ENCODE measurements at regions not wholly inside any gene's neighbourhood (a gene's known extent, or its start where the extent isn't known, plus 50 kb on each side); places are given as distances from the start of the nearest gene placed in this dataset.

DNA sequence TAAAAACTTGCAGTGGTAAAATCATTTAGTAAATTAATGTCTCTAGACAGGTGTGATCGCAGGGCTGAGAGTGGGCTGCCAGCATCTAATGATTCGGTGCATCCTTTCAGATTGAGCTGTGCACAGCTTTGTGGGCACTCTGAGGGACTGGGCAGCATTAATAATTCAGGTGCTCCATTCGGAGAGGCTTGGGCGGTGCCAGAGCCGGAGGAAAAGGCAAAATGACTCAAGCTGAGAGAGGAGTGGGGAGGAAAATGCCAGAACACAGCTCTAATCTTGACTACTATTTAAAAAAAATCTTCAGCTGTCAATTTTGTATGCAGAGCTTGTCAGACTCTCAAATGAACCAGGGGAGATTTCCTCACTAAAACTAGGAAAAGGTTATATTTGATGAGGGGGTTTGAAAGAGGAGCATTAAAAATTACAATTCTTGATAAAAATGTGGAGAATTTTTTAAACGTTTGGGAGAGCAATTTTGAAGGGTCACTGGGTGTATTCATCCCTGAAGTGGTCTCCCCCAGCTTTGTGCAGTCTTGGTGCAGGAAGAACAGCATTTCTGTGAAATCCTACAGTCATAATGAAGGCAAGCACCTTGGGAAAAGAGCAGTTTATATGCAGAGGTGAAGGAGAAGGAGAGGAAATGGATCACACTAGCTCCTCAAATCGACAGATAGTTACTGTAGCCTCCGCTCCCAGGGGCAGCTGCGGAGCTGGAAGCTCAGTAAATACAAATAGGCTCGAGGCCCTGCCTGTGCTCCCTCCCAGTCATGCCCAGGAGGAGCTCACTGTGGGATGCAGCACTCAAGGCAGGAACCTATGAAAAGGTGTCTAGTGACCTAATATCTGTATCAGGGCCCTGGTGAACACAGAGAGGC lies 535.4 kb upstream of the RAB6C start:
- no peaks in the 10 kb centered on the region for H4K20me1 ChIP-seq (replicated peaks; ENCODE audit: control insufficient read depth, insufficient read depth, low read length)
- peaks cover 0 to 5% of the 10 kb centered on the region in 2 experiments; a peak in 1 of 5 replicates for H3K27me3 ChIP-seq (ENCODE audit: control insufficient read depth in 2 of 2, insufficient read depth in 2 of 2, low read length in 2 of 2)
- no peak overlapping the region for H3K4me3 ChIP-seq
- no TSS peak for BruUV-seq (replicated peaks)
- H3K27ac ChIP-seq (ENCODE audit: extremely low read depth, low read depth, low read length) = no peak overlapping the region
- H3K9me1 ChIP-seq (ENCODE audit: control insufficient read depth, insufficient read depth, low read length) = no peaks in the 10 kb centered on the region
- H3K36me3 ChIP-seq (ENCODE audit: control insufficient read depth, insufficient read depth, low read length) = no peaks in the 10 kb centered on the region
- POLR2A ChIA-PET = interaction anchor here (0.6 to 1.2 kb wide), 3 partner anchors 14 to 608 kb away, joined by 3 to 4 read pairs (median 3); no protein-coding TSS in a partner anchor
- in situ Hi-C loops (cut with MboI) (no loop called here), intact Hi-C loops (cut with micrococcal nuclease) (no loop called here)
- H3K79me2 ChIP-seq (ENCODE audit: control insufficient read depth, insufficient read depth, low read length) = no peaks in the 10 kb centered on the region
- no peak for DNase-seq (ENCODE audit: extremely low read depth in 1 of 4, low spot score in 3 of 4)
- H3K9me3 ChIP-seq (replicated peaks; ENCODE audit: control insufficient read depth, insufficient read depth, low read depth, low read length) = no peaks in the 10 kb centered on the region
- H3K4me1 ChIP-seq (replicated peaks in 1 of 2; ENCODE audit: control insufficient read depth in 2 of 2, insufficient read depth in 2 of 2, low read length in 2 of 2) = no peaks in the 10 kb centered on the region
- H3K9ac ChIP-seq (ENCODE audit: insufficient read depth in 1 of 2, low read depth in 2 of 2, low read length in 2 of 2) = no peak overlapping the region
- CTCF ChIA-PET (ENCODE audit: low intra/inter-chr PET ratio) = no interaction called here
- no peak overlapping the region for H2AFZ ChIP-seq (ENCODE audit: low read depth, low read length)
- TF ChIP-seq BCL6 (CRISPR knock-in tag; IDR thresholded peaks at IDR 0.05) = no peak
- TF ChIP-seq, protein P1, sequence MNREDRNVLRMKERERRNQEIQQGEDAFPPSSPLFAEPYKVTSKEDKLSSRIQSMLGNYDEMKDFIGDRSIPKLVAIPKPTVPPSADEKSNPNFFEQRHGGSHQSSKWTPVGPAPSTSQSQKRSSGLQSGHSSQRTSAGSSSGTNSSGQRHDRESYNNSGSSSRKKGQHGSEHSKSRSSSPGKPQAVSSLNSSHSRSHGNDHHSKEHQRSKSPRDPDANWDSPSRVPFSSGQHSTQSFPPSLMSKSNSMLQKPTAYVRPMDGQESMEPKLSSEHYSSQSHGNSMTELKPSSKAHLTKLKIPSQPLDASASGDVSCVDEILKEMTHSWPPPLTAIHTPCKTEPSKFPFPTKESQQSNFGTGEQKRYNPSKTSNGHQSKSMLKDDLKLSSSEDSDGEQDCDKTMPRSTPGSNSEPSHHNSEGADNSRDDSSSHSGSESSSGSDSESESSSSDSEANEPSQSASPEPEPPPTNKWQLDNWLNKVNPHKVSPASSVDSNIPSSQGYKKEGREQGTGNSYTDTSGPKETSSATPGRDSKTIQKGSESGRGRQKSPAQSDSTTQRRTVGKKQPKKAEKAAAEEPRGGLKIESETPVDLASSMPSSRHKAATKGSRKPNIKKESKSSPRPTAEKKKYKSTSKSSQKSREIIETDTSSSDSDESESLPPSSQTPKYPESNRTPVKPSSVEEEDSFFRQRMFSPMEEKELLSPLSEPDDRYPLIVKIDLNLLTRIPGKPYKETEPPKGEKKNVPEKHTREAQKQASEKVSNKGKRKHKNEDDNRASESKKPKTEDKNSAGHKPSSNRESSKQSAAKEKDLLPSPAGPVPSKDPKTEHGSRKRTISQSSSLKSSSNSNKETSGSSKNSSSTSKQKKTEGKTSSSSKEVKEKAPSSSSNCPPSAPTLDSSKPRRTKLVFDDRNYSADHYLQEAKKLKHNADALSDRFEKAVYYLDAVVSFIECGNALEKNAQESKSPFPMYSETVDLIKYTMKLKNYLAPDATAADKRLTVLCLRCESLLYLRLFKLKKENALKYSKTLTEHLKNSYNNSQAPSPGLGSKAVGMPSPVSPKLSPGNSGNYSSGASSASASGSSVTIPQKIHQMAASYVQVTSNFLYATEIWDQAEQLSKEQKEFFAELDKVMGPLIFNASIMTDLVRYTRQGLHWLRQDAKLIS (CRISPR knock-in tag; IDR thresholded peaks at IDR 0.05) = no peak
- TF ChIP-seq EZH2 (IDR thresholded peaks at IDR 0.05; ENCODE audit: borderline replicate concordance, low read depth, low read length) = no peak
- no peak for TF ChIP-seq CBFA2T3 (IDR thresholded peaks at IDR 0.05)
- TF ChIP-seq SNRNP70 (optimal IDR thresholded peaks at IDR 0.05; ENCODE audit: low read depth, low read length) = no peak
- no peak for ATAC-seq
- H3K4me2 ChIP-seq (ENCODE audit: insufficient read depth, low read length) = no peak overlapping the region
- no peak for FAIRE-seq
- WGBS (ENCODE audit: insufficient coverage, low coverage, missing lambda C conversion rate) = 0% methylated on average over 8 of the region's 10 CpGs
